ENCODE measurements at regions not wholly inside any gene's neighbourhood (a gene's known extent, or its start where the extent isn't known, plus 50 kb on each side); places are given as distances from the start of the nearest gene placed in this dataset.

DNA sequence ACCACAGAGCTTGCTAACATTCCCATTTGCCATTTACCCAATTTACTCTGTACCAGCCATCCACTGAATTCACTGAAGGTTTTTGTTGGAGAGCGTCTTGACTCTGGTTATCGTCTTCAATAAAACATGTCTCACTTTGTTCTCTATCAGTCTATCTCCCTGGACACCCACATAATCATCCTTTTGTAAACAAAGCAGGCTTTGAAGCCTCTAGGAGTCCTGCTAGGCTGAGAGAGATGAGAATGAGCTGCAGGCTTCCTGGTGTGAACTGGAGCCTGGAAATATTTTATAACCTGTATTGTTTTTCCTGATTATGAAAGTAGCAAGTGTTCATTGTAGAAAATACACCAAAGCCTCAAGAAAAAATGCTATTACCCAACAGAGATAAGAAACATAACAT is 140.6 kb upstream of the ZNF366 start:
- Mint-ChIP-seq H3K27ac (ENCODE audit: low read depth, unreplicated experiment) (no peak overlapping the region), H3K36me3 (ENCODE audit: insufficient read depth, unreplicated experiment) (no peaks in the 10 kb centered on the region), H3K27me3 (ENCODE audit: insufficient read depth, unreplicated experiment) (no peaks in the 10 kb centered on the region), H3K4me1 (ENCODE audit: insufficient read depth, unreplicated experiment) (peaks cover 24% of the 10 kb centered on the region), H3K9me3 (ENCODE audit: unreplicated experiment) (no peaks in the 10 kb centered on the region), H3K4me3 (ENCODE audit: unreplicated experiment) (no peak overlapping the region)
- TF ChIP-seq, protein P1, sequence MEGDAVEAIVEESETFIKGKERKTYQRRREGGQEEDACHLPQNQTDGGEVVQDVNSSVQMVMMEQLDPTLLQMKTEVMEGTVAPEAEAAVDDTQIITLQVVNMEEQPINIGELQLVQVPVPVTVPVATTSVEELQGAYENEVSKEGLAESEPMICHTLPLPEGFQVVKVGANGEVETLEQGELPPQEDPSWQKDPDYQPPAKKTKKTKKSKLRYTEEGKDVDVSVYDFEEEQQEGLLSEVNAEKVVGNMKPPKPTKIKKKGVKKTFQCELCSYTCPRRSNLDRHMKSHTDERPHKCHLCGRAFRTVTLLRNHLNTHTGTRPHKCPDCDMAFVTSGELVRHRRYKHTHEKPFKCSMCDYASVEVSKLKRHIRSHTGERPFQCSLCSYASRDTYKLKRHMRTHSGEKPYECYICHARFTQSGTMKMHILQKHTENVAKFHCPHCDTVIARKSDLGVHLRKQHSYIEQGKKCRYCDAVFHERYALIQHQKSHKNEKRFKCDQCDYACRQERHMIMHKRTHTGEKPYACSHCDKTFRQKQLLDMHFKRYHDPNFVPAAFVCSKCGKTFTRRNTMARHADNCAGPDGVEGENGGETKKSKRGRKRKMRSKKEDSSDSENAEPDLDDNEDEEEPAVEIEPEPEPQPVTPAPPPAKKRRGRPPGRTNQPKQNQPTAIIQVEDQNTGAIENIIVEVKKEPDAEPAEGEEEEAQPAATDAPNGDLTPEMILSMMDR (IDR thresholded peaks at IDR 0.05; ENCODE audit: unreplicated experiment), result no peak
- POLR2A ChIA-PET, result interaction anchor here (1.4 to 3.0 kb wide), 2 partner anchors 44 to 170 kb away, joined by 4 to 10 read pairs; no protein-coding TSS in a partner anchor
- CTCF ChIA-PET, result interaction anchor here (1.6 kb wide), 1 partner anchor 36 kb away, joined by 5 read pairs; no protein-coding TSS in a partner anchor
- no TSS peak for BruUV-seq (replicated peaks)
- no peak for DNase-seq (ENCODE audit: unreplicated experiment)
- intact Hi-C loops (cut with micrococcal nuclease), result no loop called here

DNA sequence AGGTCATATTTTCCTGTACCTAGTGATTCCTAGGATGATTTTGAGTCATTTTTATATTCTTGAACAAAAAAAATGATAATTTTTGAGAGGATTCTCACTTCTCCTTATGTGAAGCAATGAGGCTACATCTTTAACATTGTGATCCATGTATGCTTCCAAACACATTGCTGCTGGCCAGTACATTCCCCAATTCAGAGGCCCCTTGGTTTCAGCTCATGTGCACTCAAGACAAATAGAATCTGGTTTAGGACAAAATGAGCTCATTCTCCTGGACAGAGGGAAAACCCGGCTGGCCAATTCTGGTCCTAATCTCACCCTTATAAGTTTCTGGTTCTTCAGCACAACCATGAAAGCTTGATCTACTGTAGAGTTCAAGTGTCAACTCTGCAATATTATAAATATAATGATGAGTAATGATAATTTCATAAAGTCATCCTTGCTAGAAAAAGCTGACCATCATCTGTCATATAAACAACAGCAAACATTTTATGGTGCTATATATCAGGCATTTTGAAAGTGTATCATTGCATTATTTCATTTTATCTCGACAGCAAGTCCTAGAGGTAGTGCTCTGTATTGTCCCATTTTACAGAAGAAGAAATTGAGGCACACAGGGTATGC is 139.1 kb upstream of the ZNF366 start:
- TF ChIP-seq, protein P1 (IDR thresholded peaks at IDR 0.05; ENCODE audit: unreplicated experiment), result no peak
- POLR2A ChIA-PET, result interaction anchor here (1.3 kb wide), 1 partner anchor 15 kb away, joined by 3 read pairs; no protein-coding TSS in a partner anchor
- CTCF ChIA-PET, result interaction anchor here (0.5 to 1.6 kb wide), 2 partner anchors 15 to 35 kb away, joined by 4 to 5 read pairs; no protein-coding TSS in a partner anchor
- no peak for DNase-seq (ENCODE audit: unreplicated experiment)
- no peaks in the 10 kb centered on the region for H3K9me3 Mint-ChIP-seq (ENCODE audit: unreplicated experiment)
- H3K4me1 Mint-ChIP-seq (ENCODE audit: insufficient read depth, unreplicated experiment), result peaks cover 21% of the 10 kb centered on the region
- no peak overlapping the region for H3K4me3 Mint-ChIP-seq (ENCODE audit: unreplicated experiment)
- intact Hi-C loops (cut with micrococcal nuclease), result no loop called here
- H3K27me3 Mint-ChIP-seq (ENCODE audit: insufficient read depth, unreplicated experiment), result no peaks in the 10 kb centered on the region
- no peaks in the 10 kb centered on the region for H3K36me3 Mint-ChIP-seq (ENCODE audit: insufficient read depth, unreplicated experiment)
- BruUV-seq (replicated peaks), result no TSS peak
- no peak overlapping the region for H3K27ac Mint-ChIP-seq (ENCODE audit: low read depth, unreplicated experiment)

- Mint-ChIP-seq H3K36me3 (ENCODE audit: insufficient read depth, unreplicated experiment) (no peaks in the 10 kb centered on the region), H3K27me3 (ENCODE audit: insufficient read depth, unreplicated experiment) (no peaks in the 10 kb centered on the region), H3K4me1 (ENCODE audit: insufficient read depth, unreplicated experiment) (peaks cover 19% of the 10 kb centered on the region), H3K4me3 (ENCODE audit: unreplicated experiment) (no peak overlapping the region), H3K27ac (ENCODE audit: low read depth, unreplicated experiment) (no peak overlapping the region), H3K9me3 (ENCODE audit: unreplicated experiment) (no peaks in the 10 kb centered on the region)
- ChIA-PET POLR2A (interaction anchor here (0.6 to 1.3 kb wide), 2 partner anchors 14 to 29 kb away, joined by 3 read pairs; no protein-coding TSS in a partner anchor), CTCF (interaction anchor here (0.6 to 1.1 kb wide), 3 partner anchors 15 to 1989 kb away, joined by 3 read pairs; no protein-coding TSS in a partner anchor)
- BruUV-seq (replicated peaks), result no TSS peak
- intact Hi-C loops (cut with micrococcal nuclease), result no loop called here
- TF ChIP-seq, protein P1 (IDR thresholded peaks at IDR 0.05; ENCODE audit: unreplicated experiment), result no peak
- DNase-seq (ENCODE audit: unreplicated experiment), result no peak
Measured at GRCh38 chr5:72645064-72645846, 138.0 kb upstream of the ZNF366 start.

GRCh38 chr5:72644296-72644695 is 137.1 kb upstream of the ZNF366 start:
- ChIA-PET CTCF (interaction anchor here (0.8 to 1.1 kb wide), 2 partner anchors 14 to 1990 kb away, joined by 3 read pairs; no protein-coding TSS in a partner anchor), POLR2A (interaction anchor here (1.3 kb wide), 1 partner anchor 166 kb away, joined by 3 read pairs; no protein-coding TSS in a partner anchor)
- DNase-seq (ENCODE audit: unreplicated experiment), result no peak
- Mint-ChIP-seq H3K36me3 (ENCODE audit: insufficient read depth, unreplicated experiment) (no peaks in the 10 kb centered on the region), H3K9me3 (ENCODE audit: unreplicated experiment) (no peaks in the 10 kb centered on the region), H3K27me3 (ENCODE audit: insufficient read depth, unreplicated experiment) (no peaks in the 10 kb centered on the region), H3K4me3 (ENCODE audit: unreplicated experiment) (no peak overlapping the region), H3K27ac (ENCODE audit: low read depth, unreplicated experiment) (no peak overlapping the region), H3K4me1 (ENCODE audit: insufficient read depth, unreplicated experiment) (peaks cover 15% of the 10 kb centered on the region)
- intact Hi-C loops (cut with micrococcal nuclease), result no loop called here
- no TSS peak for BruUV-seq (replicated peaks)
- TF ChIP-seq, protein P1 (IDR thresholded peaks at IDR 0.05; ENCODE audit: unreplicated experiment), result no peak

All from MCF 10A (cell line).